ENCODE measurements at regions not wholly inside any gene's neighbourhood (a gene's known extent, or its start where the extent isn't known, plus 50 kb on each side); places are given as distances from the start of the nearest gene placed in this dataset.
"Not testable (repeated sequence)": the region's sequence is repeated elsewhere in the genome, so short reads cannot be mapped to it uniquely, and the experiment has no call there.

DNA sequence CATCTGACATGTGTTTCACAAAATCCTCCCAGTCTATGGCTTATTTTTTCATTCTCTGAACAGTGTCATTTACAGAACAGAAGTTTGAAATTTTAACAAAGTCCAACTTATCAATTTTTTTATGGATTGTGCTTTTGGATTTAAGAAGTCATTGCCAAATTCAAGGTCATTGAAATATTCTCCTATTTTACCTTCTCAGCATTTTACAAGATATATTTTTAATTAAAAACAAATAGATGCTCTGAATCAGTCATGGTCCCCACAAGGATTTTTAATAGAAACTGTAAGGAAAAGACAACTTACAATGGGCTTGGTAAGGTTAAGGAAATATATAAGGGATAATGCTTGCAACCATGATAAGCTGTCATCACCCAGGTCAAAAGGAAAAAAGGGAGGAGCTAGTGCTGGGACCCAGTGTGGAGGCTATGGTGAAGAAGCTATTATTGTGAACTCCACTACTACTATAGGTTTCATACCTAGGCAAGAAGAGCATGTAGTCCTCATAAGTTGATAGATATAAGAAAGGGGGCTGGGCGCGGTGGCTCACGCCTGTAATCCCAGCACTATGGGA lies 144.5 kb upstream of the KCNJ15 start:
- no peak for DNase-seq (ENCODE audit: low spot score)

DNA sequence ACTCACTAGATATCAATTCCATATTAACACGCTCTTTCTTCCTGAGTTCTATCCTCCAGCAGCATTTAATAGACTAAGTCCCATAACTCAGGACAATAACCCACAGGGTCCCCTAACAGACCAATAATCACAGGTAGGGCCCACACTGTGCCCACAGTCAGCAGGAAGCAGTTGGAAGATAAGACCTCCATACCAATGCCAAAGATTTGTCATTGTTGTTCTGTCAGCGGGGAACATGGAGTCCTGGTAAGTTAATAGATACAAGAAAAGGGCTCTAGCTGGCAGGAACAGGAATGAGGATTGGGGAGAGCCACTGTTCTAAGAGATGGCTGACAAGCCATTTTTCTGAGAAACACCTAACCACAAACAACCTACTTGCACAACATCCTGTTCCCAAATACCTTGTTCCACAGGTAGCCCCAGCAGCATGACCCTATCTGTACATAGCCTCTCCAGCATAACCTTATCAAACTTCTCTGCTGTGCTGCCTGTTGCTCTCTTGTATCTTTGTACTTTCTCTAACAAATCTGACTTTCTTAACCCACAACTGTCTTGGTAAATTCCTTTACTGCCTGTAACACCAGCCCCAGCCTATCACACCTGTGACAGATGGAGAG lies 142.0 kb upstream of the KCNJ15 start:
- DNase-seq (ENCODE audit: low spot score): no peak

GRCh38 chr21:38115870-38116269 lies 140.9 kb upstream of the KCNJ15 start:
- DNase-seq (ENCODE audit: low spot score): no peak

DNA sequence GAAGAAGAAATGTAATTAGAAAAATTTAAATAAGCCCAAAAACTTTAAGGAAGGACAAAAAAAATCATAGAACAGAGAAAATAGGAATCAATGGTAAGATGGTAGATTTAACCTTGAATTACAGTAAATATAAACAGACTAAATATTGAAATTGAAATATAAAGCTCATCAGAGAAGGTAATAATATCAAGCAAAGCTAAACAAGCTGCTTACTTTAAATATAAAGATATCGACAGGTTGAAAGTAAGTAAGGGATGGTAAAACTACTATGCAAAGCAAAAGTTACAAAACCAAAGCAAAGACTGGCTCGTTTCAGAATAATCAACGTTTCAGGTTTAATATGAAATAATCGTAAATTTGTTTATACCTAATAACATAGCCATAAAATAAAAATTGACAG lies 137.0 kb upstream of the KCNJ15 start:
- DNase-seq (ENCODE audit: low spot score): no peak

DNA sequence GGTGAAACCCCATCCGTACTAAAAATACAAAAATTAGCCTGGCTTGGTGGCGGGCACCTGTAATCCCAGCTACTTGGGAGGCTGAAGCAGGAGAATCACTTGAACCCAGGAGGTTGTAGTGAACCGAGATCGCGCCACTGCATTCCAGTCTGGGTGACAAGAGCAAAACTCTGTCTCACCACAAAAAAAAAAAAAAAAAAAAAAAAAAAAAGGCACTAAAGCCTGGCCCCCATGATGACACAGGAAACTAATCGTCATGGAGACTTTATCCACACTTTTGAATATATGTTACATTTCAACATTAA lies 136.2 kb upstream of the KCNJ15 start:
- not testable (repeated sequence) for DNase-seq (ENCODE audit: low spot score)

- DNase-seq (ENCODE audit: low spot score): no peak
Observed at GRCh38 chr21:38120984-38121855, 135.6 kb upstream of the KCNJ15 start.

DNA sequence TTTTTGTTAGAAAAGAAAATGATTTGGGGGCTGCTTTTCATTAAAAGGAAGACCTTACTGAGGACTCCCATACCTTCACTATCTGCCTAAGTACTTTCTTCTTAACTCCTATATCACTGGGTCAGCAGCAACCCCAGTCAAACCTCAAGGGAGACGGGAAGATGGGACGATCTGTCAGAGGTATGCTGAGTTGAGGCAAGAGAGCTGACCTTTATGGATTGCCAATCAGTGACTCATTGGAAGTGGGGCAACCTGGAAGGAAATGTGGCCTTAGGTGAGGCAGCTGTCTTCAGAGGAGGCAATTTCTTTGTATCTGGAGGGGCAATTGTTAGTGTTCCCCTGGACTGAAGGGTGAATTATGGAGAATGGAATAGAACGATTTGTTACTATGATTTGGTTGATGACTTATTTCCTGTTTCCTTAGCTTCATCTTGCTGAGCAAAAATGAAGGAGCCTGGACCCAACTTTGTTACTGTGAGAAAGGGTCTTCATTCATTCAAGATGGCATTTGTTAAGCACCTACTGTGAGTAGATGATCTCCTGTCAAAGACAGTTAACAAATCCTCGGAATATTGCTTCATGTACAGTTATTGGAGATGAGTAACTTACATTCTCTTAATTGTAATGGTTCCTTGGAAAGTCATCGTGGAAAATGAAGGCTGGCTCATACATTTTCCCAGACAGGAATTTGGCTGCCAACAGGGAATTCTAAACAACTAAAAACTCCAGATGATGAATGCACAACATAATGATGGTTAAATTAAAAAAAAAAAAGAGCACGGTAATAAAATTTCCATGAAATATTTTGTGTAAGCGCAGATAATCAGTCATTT lies 134.7 kb upstream of the KCNJ15 start:
- no peak for DNase-seq (ENCODE audit: low spot score)

DNA sequence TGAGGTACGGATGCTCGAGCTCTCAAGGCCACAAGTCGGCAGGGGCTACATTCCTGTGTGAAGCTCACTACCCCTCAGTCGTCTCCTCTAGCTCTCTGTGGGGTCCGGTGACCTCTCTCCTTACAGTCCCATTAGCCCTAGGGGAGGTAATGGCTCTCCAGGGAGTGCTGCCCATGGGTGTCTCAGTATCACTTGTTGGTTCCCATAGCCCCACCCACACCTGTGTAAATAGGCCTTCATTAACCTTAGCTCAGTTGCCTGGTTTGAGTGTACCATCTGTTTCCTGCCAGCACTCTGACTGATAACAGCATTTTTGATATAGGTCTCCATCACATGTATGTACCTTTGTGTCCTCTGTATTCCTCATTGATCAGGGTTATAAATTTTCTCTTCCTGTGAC lies 133.2 kb upstream of the KCNJ15 start:
- DNase-seq (ENCODE audit: low spot score): no peak

DNA sequence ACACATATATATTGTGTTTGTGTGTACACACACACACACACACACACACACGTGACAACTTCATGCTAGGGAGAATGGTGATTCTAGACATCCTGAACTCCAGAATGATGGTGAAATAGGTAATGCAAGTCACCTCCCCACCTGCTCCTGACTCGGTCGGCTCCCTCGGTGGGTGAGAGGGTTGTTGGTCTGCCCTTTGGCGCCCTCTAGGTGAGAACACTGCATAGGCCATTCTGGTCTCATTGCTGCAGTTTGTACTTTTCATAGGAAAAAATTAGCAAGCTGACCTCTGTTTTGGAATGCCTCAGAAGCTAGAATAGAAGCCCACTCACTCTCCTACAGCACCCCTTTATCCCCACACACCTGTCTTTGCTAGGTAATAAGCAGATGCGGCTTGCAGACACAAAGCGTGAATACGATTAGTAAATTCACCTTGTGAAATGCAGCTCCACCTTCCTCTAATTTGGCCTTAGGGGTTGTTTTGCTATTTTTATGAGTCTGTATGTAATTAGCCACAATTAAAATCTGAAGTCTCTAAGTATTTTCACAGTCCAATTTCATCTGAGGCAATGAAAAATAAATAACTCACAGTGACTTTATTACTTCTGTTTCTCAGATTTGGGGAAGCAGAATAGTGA lies 130.0 kb upstream of the KCNJ15 start:
- peak; percentile 64 for DNase-seq (ENCODE audit: low spot score)

DNA sequence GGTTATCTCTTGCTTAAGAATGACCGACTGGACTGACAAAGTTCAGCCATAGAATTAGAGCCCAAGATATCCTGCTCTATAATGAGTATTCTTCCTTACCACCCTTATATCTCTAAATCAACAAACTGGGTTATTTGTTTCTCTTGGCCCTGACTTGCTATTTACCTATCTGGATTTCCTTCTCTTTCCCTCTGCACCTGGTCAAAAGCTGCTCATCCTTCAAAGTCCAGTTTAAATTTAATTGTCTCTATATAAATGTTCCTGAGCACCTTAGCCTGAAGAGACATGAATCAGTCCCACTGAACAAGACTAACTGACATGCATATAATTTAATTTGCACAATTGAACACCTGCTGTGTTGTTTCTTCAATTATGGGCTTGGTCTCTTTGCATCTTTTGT lies 127.1 kb upstream of the KCNJ15 start:
- no peak for DNase-seq (ENCODE audit: low spot score)

- DNase-seq (ENCODE audit: low spot score): no peak
Observed at GRCh38 chr21:38133240-38133639, 123.6 kb upstream of the KCNJ15 start.

- no peak for DNase-seq (ENCODE audit: low spot score)
Observed at GRCh38 chr21:38134084-38134873, 122.5 kb upstream of the KCNJ15 start.

DNA sequence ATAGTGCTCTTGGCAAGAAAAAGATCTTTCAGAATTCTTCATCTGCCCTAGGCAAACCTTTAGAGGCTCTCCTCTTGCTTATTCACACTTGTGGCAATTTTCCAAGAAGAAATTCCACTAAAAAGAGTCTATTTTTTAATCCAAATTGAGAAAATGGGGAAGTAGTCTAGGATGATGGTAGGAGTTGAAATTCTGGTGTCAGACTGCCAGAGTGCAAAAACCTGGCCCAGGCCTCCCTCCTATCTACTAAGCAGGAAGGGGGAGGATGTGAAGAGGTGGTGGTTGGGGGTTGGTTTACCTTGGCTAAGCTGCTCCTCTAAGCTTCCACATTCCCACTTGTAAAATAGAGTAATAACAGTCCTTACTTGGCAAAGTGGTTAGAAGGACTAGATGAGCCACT lies 120.6 kb upstream of the KCNJ15 start:
- no peak for DNase-seq (ENCODE audit: low spot score)

DNA sequence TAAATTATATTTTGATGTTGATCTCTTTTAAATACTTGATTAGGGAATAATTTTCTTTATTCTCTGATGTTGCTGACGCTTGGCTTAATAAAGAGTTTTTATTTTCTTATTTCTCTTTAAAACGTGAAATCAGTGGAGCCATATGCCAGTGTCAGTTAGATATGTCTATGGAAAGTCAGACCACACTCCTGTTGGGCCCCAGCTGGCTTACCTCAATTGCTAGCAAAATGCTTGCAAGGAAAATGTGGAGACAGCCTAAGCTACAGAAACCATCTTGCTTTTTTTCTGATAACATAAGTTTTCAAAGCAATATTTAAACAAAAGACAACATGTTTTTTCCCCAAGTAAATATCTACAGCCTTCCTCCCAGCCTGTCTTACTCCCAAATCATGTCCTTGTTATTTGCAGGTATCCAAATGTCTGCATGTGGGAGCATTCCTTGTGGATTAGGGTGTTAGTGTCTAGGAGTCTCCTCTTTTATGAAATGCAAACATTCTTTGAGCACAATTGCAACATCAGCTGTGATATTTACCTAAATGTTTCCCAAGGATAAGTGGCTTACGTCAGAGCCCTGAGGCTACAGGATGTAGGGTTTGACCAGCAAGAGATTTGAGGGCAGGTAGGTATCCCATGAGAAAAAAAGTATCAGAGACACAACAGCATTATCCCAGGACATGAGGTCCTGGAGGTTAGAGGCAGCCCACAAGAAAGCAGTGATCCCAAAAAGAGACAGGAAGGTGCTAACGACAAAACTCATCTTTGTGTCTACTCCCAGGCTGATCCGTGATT lies 117.2 kb upstream of the KCNJ15 start:
- DNase-seq (ENCODE audit: low spot score): peak; percentile 93

DNA sequence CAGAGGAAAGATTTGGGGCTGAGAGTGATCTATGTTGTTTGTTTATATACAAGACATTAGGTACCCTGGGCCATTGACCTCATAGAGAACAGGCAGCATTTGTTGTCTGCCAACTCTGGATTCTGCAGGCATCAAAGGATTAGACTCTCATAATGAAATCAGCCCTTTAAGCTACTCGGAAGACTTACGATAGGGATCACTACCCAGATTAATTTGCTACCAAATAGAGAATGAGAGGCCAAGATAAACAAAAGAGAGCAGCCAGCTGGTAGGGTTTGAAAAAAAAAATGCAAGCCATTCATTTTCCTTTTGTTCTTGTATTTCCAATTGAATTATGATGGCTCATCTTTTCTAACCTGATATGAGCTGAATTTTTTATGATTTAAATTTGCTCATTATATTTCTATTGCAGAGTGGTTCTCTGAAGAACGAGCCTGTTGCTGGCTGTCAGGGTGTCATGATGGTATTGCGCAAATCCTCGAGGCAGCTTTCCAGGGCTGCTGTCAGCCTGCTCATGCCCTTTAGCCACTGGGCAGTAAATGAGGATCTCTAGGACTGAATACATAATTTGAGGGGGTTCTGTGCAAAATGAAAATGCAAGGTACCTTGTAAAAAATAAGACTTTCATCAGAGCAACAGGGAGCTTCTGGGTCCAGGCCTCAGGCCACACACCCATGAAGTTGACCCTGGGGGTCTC lies 116.4 kb upstream of the KCNJ15 start:
- peak; percentile 88 for DNase-seq (ENCODE audit: low spot score)

DNA sequence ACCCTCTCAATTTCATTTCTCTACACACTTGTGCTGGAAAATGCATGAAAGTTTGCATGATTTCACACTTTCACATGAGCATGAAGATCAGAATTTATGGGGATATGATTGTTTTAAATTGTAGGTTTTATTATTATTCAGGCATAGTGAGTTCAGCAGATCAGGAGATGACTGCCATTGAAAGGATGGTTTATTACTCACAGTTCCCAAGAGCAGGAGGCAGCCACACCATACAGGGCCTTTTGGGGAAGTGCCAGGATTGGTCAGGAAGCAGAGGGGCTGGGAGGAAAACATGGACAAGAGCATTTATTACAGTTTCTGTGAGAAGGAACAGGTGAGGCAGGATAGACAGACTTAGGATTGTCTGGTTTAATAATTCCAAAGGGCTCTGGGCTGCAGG lies 114.6 kb upstream of the KCNJ15 start:
- DNase-seq (ENCODE audit: low spot score): no peak

GRCh38 chr21:38144193-38144592 lies 112.6 kb upstream of the KCNJ15 start:
- no peak for DNase-seq (ENCODE audit: low spot score)

DNA sequence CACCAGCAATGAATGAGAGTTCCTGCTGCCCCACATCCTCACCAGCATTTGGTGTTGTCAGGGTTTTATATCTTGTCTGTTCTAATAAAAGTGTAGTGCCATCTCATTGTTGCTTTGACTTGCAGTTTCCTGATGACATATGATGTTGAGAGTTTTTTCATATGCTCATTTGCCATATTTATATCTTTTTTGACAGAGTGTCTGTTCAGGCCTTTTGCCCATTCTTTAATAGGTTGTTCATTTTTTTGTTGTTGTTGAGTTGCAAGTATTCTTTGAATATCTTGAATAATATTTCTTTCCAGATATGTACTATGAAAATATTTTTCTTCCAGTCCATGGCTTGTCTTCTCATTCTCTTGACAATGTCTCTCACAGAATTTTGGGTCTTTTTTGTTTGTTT lies 111.7 kb upstream of the KCNJ15 start:
- DNase-seq (ENCODE audit: low spot score): no peak

GRCh38 chr21:38147391-38147790 lies 109.4 kb upstream of the KCNJ15 start:
- no peak for DNase-seq (ENCODE audit: low spot score)

GRCh38 chr21:38148046-38148445 lies 108.7 kb upstream of the KCNJ15 start:
- no peak for DNase-seq (ENCODE audit: low spot score)

Measured in H4 (cell line).